Colon (tissue), 2 donors: ENCODE measurements at regions not wholly inside any gene's neighbourhood (a gene's known extent, or its start where the extent isn't known, plus 50 kb on each side); places are given as distances from the start of the nearest gene placed in this dataset.

Source experiments
- FAIRE-seq: peaks from 2 replicates; lab custom pipeline; 2012; peaks lifted over from hg19 to GRCh38; lab: Jason Lieb, UNC
- donor health status: control.
- donor health status: control.

GRCh38 chr16:5422643-5423496, 325.3 kb upstream of the EEF2KMT start:
- no peak for FAIRE-seq

GRCh38 chr16:5422047-5422446, 324.5 kb upstream of the EEF2KMT start:
- FAIRE-seq: no peak

- FAIRE-seq: no peak
Observed at GRCh38 chr16:5416013-5416412, 318.4 kb upstream of the EEF2KMT start.

GRCh38 chr16:5415123-5415522, 317.5 kb upstream of the EEF2KMT start:
- FAIRE-seq: no peak

- no peak for FAIRE-seq
Observed at GRCh38 chr16:5412731-5413130, 315.1 kb upstream of the EEF2KMT start.

- FAIRE-seq: no peak
Observed at GRCh38 chr16:5398203-5398602, 300.6 kb upstream of the EEF2KMT start.

GRCh38 chr16:5396880-5397279, 299.3 kb upstream of the EEF2KMT start:
- no peak for FAIRE-seq

GRCh38 chr16:5393070-5393469, 295.5 kb upstream of the EEF2KMT start:
- FAIRE-seq: no peak

- FAIRE-seq: no peak
Observed at GRCh38 chr16:5386989-5387388, 289.4 kb upstream of the EEF2KMT start.

- no peak for FAIRE-seq
Observed at GRCh38 chr16:5385811-5386210, 288.2 kb upstream of the EEF2KMT start.

- no peak for FAIRE-seq
Observed at GRCh38 chr16:5385115-5385514, 287.5 kb upstream of the EEF2KMT start.

GRCh38 chr16:5383737-5384136, 286.1 kb upstream of the EEF2KMT start:
- FAIRE-seq: no peak

GRCh38 chr16:5382484-5382883, 284.9 kb upstream of the EEF2KMT start:
- FAIRE-seq: no peak

GRCh38 chr16:5381481-5381880, 283.9 kb upstream of the EEF2KMT start:
- FAIRE-seq: no peak

- no peak for FAIRE-seq
Observed at GRCh38 chr16:5379954-5380353, 282.4 kb upstream of the EEF2KMT start.

GRCh38 chr16:5378531-5378930, 280.9 kb upstream of the EEF2KMT start:
- FAIRE-seq: no peak

GRCh38 chr16:5377280-5377898, 279.8 kb upstream of the EEF2KMT start:
- FAIRE-seq: no peak

- no peak for FAIRE-seq
Observed at GRCh38 chr16:5374184-5374583, 276.6 kb upstream of the EEF2KMT start.

- FAIRE-seq: no peak
Observed at GRCh38 chr16:5367951-5368350, 270.4 kb upstream of the EEF2KMT start.

GRCh38 chr16:5366126-5366525, 268.5 kb upstream of the EEF2KMT start:
- FAIRE-seq: no peak

GRCh38 chr16:5364186-5364585, 266.6 kb upstream of the EEF2KMT start:
- no peak for FAIRE-seq

GRCh38 chr16:5361322-5361721, 263.7 kb upstream of the EEF2KMT start:
- FAIRE-seq: no peak

- FAIRE-seq: no peak
Observed at GRCh38 chr16:5354645-5355044, 257.1 kb upstream of the EEF2KMT start.
